Hepatocyte (in vitro differentiated cells): ENCODE measurements at regions not wholly inside any gene's neighbourhood (a gene's known extent, or its start where the extent isn't known, plus 50 kb on each side); places are given as distances from the start of the nearest gene placed in this dataset.

Experiments used
- CTCF ChIP-seq: fragments of 200-600 bp; sonication (generic); IDR thresholded peaks from 2 replicates; pipeline ENCODE4 v1.5.1; 2016; ENCODE audit warnings: antibody characterized with exemption, mild to moderate bottlenecking; ENCODE audit not compliant: poor library complexity
- EZH2 ChIP-seq: fragments of 200-600 bp; sonication (generic); IDR thresholded peaks from 2 replicates; pipeline ENCODE4 v1.6.1; 2016; ENCODE audit warnings: antibody characterized with exemption, mild to moderate bottlenecking, borderline replicate concordance
- EZH2phosphoT487 ChIP-seq: fragments of 200-600 bp; sonication (generic); IDR thresholded peaks from one replicate; pipeline ENCODE4 v1.6.1; 2018; ENCODE audit warnings: antibody characterized with exemption, mild to moderate bottlenecking, low read depth, moderate library complexity; ENCODE audit not compliant: unreplicated experiment, severe bottlenecking

DNA sequence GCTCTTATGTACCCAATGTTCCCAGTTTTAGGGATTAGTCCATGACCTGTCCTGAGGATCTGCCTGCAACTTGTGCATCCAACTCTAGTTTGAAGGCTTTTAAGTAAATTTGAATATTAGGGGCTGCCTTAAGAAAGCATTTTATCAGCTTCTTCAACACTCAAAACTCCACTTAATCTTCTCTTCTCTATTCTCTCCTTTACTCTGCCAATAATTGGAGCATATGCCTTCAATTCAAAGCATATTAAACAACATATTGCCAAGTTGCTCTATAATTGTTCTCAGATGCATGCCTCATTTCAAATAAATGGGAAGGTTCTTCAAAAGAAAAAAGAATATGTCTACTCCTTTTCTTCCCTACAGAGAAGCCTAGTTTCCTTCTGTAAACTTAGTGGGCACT is 84.8 kb upstream of the NCKAP5 start:
- no peak for TF ChIP-seq CTCF
- no peak for TF ChIP-seq EZH2phosphoT487
- no peak for TF ChIP-seq EZH2
